SK-N-DZ (cell line): ENCODE measurements at regions not wholly inside any gene's neighbourhood (a gene's known extent, or its start where the extent isn't known, plus 50 kb on each side); places are given as distances from the start of the nearest gene placed in this dataset.
"Not testable (repeated sequence)": the region's sequence is repeated elsewhere in the genome, so short reads cannot be mapped to it uniquely, and the experiment has no call there.

Experiments used
- DNase-seq: peaks from one replicate; pipeline ENCODE4 v3.0.0-alpha.2; 2015; ENCODE audit warnings: low spot score

DNA sequence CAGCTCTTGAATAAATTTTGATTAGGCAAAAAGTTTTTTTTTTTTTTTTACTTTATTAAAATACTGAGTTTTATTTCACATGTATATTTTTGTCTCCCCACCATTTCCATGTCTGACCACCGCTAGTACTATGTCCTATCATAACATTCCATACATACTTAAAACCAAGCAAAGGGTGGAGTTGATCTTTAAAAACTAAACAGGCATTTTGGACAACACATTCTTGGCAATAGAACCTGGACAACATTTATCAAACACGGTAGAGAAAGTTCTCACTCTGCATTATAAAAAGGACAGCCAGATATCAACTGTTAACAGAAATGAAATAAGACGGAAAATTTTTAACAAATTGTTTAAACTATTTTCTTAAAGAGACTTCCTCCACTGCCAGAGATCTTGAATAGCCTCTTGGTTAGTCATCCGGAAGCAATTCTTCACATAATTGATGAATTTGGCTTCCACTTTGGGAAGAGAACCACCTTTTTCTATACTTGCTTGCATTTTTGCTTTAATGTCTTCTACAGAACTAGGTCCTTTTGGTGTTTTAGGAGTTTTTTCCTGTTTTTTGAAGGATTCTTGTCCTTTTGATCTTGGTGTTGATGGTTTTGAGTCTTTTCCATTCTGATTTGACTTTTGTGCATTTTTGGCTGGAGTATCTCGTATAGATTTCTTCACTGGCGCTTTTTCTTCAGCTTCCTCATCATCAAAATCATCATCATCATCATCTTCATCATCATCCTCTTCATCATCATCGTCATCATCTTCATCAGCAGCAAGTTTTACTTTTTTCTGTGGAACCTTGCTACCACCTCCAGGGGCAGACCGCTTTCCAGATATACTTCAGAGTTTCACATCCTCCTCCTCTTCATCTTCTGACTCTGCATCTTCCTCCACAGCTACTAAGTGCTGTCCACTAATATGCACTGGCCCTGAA is 58.7 kb downstream of the POU5F2 start:
- DNase-seq, result not testable (repeated sequence)

DNA sequence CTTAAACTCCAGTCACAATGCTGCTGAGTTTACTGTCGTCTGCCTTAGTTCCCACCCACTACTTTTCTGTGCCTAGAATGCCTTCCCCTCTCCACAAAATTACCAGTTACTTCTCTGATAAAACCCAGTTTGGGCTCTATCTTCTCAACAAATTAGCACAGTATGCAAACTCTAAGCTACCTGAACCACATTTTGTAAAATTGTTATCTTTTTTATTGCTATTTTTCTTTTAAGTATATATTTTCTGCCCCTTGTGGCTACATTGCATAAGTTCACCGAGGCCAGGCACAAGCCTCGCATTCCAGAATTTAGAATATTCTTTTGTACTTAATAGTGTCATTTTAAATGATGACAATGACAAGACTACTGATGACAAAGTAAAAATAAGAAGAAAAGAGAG is 60.0 kb downstream of the POU5F2 start:
- DNase-seq, result no peak

DNA sequence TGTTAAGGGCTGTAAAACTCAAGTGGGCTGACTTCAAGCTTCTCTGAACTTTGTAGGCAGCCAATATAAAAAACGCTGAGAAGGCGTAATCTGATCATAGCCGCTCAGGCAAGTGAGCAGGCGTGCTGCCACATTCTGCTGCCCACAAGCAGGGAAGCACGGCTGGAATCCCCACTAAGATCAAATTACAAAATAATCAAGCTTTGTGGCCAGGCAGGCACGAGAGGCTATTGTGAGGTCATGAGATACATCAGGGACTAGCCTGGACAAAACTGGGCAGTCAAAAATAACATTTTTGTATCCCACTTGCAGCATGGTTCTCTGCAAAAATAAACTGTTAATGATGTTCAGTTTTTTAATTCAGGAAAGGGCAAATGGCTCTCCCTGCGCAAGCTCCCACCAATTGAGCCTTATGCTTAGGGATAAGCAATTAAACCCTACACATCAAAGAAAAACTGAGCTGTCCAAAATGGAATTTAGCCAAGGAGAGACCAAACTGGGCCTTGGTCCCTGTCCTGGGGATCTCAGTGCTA is 64.0 kb downstream of the POU5F2 start:
- peak; percentile 83 for DNase-seq

DNA sequence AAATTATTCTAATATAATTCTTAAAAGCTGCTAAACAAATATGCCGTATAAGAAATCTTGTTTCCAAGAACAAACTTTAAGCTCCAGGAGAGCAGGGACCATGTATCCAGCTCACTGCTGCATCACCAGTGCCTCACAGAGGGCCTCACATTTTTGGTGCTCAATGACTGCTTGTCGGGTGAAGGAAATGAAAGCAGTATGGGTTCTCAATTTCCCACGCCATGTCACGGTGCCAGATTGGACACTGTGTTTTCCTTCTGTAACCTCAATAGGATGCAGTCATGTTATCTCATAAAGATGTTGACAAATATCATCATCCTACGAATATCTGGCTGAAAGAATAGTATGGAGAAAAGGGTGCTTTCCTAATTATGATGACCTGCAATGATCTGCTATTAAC is 64.7 kb downstream of the POU5F2 start:
- DNase-seq, result no peak

DNA sequence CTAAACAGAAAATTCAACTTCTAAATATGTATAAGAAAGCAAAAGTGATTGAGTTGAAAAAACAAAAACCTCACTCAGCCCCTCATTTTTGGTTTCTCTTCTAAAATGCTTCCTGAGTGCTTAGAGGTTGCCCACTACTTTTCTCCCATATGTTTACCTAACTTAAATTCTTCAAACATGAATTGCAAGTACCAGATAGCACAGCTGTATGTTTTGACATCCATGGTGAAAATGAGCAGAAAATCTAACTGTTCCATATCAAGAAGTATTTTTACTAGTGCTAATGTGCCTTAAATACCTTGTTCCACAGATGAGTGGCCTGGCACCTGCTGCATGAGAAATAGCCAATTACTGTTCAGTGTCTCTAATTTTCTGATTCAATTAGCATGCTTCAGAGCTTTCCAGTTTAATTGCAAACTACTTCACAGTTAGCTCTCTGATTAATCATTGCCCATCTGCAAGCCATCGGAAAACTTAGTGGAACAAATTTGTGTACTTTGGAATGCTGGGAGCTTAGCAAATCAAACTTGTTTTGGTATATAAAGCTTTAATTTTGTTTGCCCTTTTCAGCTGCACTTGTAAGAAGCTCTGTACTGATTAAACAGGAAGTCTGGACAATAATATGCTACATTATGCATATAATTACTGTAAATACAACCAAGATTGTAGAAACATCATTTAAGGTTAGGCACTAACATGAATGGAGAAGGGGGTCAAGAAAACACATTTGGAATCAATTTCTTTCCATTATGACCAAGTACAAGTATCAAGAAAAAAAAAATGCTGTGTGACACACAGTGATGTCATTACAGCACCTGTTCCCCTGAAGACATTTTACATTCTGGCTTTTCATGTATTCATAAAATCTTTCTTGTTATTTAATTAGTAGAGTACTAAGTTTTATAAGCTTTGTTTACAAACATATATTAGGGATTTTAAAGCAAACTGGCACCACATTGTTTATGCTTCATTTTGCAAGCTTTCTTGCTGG is 65.6 kb downstream of the POU5F2 start:
- no peak for DNase-seq

DNA sequence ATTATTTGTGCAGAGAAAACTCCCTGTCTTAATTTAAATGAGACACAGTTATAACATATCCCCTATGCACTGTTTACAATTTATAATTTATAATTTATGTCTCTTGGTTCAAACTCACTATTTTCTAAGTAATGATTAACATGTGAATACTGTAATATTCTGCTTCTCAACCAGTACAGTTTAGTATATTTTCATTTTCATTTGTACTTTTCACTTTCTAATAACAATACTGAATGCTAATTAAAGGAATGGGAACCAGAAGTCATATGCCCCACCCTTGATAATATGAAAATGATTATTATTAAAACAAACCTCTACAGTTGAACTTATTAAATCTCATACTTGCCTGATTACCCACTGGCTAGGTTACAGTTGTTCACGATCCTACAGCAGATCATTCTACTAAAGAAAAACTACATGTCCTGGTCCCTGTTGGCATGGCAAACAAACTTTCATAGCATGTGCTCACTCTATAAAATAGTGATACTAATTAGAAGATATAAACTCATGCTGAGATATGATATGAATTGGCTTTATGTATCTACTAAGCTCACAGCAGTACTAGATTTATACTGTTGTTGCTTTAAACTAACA is 66.4 kb downstream of the POU5F2 start:
- no peak for DNase-seq

DNA sequence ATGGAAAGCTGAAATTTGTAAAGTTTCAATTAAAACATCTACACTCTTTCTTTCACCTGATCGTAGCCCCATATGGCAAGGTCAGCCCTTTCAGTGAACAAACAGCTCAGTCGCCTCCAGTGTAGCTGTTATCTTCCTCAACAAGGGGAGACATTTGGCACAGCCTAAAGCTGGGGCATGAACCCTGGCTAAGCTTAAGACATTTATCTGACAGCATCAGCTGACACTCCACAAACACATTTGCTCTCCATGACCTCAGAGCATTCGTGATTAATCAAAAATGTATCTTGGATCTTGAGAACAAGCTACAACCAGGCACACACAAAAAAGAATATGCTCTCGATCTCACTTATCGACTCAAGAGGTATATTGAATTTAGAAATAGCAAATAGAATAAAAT is 67.3 kb downstream of the POU5F2 start:
- peak; percentile 87 for DNase-seq

DNA sequence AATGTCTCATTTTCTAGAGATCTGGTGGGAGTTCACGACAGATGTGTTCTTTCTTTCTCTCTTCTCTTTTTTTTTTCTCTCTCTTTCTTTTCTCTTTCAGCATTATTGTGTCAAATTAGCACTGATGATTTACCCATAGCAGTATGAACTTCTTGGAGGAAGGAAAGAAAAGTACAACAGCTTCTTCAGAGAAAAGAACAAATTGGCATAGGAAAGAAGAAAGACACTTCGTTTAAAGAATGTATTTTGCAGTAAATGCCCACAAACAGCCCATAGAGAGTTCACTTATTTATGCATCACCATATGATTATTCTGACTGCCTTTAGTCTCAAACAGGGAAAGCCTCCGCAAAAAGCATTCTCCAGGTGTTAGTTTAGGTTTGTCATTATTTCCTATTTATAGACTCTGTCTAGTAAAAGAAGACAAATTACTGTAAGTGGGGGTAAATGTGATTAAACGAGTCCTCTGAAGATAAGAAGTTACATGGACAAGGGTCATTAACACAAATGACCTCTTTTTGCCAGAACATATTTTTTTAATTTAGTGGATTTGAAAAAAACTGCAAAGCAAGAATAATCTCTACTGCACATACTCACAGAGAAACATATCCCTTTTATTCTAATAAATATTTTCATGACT is 68.0 kb downstream of the POU5F2 start:
- peak; percentile 73 for DNase-seq

DNA sequence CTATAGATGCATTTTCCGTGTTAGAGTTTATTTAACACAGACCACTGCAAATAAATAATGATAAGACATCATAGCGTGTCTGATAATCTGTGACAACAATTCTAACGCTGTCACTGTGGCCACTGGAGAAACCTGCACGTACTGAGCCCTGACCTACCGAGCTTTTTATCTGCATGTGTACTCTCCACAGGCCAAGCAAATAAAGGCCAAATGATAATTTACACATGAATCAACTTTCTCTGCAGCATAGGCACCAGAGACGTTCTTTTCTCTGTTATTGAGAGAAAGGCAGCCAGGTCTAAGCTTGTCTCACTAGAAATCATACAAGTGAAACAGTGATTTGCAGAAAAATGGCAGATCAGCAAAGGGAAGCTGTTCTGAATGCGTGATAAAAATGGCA is 75.8 kb downstream of the POU5F2 start:
- no peak for DNase-seq

DNA sequence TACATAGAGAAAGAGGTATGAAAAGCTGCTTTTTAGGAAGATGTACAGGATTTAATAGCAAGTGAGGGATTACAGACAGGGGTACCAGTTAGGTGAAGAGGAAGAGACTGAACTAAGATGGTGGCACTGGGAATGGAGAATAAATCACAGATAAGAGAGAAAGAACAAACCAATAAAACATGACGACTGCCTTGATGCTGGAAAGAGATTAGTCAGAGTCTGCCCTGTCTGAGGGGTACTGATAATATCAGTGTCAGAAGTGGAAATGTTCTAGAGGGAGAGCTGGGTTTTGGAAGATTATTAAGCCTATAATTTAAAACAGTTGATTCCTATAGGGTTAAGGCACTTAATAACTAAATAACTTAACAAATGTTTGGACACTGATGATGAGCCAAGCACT is 77.7 kb downstream of the NR2F1 start:
- DNase-seq, result no peak

DNA sequence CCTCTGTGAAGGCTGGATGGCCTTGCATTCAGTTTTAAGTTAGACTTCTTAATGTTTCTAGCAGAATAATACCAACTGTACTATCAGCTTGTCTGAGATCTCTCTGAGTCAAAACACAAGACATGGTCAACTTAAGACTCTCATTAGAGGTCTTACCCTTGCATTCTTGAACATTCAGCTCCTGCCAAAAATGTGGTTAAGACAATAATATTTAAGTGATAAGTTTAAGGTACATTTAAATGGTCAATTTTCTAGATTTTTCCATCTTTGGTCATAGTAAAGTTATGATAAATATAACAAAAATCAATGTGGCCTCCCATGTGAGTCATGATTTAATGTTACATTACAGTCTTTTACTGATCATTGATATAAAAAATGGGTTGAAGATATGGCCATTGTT is 75.0 kb downstream of the NR2F1 start:
- no peak for DNase-seq

DNA sequence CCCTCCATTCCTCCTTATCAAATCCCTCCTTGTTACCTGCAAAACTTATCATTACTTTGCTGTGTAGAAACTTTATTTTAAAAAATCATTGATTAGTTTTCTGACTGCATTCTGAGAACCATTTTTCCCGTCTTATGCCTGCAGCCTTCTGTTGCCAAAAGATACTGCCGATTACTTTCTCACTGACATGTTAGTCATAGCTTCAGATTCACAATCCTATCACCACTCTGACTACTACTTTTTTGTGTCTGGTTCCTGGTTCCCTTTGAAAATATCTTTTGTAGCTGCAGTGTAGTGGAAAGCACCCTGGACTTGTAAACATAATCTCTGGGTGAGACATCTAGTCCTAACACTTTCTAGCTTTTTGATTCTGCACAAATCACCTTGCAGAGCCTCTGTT is 71.7 kb downstream of the NR2F1 start:
- DNase-seq, result no peak

DNA sequence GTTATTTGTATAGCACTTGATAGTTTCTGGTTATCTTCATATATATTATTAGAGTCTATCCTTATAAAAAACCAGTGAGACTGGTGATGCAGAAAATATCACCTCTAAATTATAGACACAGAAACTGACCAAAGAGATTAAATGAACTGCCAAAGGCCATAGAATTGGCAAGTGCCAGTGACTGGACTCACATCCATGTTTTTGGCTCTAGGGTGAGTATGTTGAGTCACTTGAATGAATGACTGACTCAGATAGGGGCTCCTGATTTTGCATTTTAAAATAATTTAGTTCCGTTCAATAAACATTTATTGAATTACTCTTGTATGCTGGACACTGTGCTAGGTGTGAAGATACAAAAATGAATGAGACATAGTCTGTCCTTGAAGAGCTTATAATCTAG is 70.7 kb downstream of the NR2F1 start:
- DNase-seq, result no peak

DNA sequence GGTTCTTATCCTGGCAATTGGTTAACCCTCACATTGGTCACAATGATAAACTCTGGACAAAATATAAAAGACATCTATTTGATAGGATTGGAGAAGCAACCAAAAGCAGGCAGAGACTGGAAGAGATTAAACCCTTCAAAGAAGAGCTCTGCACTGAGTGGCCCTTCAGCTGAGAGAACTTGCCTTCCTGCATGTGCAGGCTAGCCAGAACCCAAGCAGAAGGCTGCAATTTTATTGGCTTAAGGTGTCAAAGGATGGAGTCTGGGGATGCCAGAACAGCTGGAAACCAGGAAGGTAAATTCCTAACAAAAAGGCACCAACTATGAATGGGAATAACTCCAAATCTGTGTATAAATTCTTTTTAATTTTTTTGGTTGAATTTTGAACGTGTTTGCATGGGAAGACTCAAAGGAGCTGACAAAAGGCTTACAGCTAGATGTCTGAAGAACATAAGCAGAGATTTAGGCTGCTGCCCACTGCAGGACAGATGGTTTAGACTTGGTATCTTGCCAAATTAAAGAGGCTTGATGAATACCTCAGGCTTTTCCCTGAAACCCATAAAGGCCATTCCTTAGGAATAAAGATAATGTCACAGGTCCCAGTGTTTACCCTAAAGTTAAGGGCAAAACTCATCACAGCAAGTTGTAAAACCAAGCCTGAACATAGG is 66.3 kb downstream of the NR2F1 start:
- DNase-seq, result no peak

DNA sequence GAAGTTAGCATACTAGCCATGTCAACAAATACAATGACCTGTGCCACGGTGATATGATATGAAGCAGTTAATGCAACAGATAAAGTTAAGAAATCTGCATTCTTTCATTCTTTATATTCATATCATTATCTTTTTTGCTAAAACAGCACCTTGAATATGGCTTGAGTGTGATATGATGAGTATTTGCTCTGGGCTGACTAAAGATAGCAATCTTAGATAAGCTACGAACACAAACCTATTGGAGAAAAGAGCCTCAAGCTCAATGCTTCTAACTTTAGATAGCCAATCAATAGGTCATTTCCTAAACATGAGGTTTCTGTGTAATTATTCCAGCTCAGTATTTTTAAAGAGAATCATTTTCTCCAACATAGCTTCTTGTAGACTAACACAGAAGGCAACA is 61.7 kb downstream of the NR2F1 start:
- DNase-seq, result no peak
